SK-N-SH (cell line): ENCODE measurements at regions not wholly inside any gene's neighbourhood (a gene's known extent, or its start where the extent isn't known, plus 50 kb on each side); places are given as distances from the start of the nearest gene placed in this dataset.

Experiments
- CTCF ChIA-PET: fragments of 300-600, 350-600 bp; formaldehyde crosslinking; extraction: SDS; loops from one replicate; lab custom pipeline; 2021; lab: Yijun Ruan, JAX
- POLR2A ChIA-PET: fragments of 350-600 bp; sonication (Branson Sonifier 250); formaldehyde crosslinking; extraction: SDS; loops from one replicate; lab custom pipeline; 2020; ENCODE audit warnings: antibody characterized with exemption, inconsistent platforms; lab: Yijun Ruan, JAX
- DNase-seq: peaks from one replicate; pipeline ENCODE4 v3.0.0; 2012
- H2AFZ ChIP-seq: fragments of 200-600 bp; sonication (generic); 2 replicates; pipeline ENCODE4 v1.8.1; 2016; ENCODE audit warnings: antibody characterized with exemption, mild to moderate bottlenecking, low read depth
- H3F3A ChIP-seq: fragments of 200-600 bp; sonication (generic); replicated peaks from 2 replicates; pipeline ENCODE3; 2016; ENCODE audit warnings: antibody characterized with exemption, mild to moderate bottlenecking; ENCODE audit not compliant: insufficient read depth
- H3K27ac ChIP-seq, 2 experiments: fragments of 200-500 bp in 1 of 2; fragments of 200-600 bp in 1 of 2; sonication (Bioruptor generic) in 1 of 2; sonication (generic), shearing (Covaris generic) in 1 of 2; 2 replicates each; pipeline versions ENCODE4 v1.5.1 to v1.6.1; 2014 to 2016; ENCODE audit warnings: low read depth in 2 of 2, inconsistent platforms in 1 of 2, low read length in 1 of 2, mild to moderate bottlenecking in 1 of 2, mixed read lengths in 1 of 2
- H3K27me3 ChIP-seq: fragments of 200-600 bp; sonication (generic), shearing (Covaris generic); 2 replicates; pipeline ENCODE4 v1.6.1; 2016; ENCODE audit warnings: mixed run types; ENCODE audit not compliant: insufficient read depth
- H3K36me3 ChIP-seq, 2 experiments: fragments of 200-500 bp in 1 of 2; fragments of 200-600 bp in 1 of 2; sonication (Bioruptor generic) in 1 of 2; sonication (generic) in 1 of 2; replicated peaks in 1 of 2; 2 replicates each; pipeline versions ENCODE3 to v1.5.1; 2014 to 2016; ENCODE audit warnings: low read length in 1 of 2, mild to moderate bottlenecking in 1 of 2; ENCODE audit not compliant: insufficient read depth in 2 of 2, control insufficient read depth in 1 of 2
- H3K4me1 ChIP-seq, 2 experiments: fragments of 200-500 bp in 1 of 2; fragments of 200-600 bp in 1 of 2; sonication (Bioruptor generic) in 1 of 2; sonication (generic), shearing (Covaris generic) in 1 of 2; 2 replicates each; pipeline versions ENCODE4 v1.5.1 to v1.6.1; 2014 to 2016; ENCODE audit warnings: low read depth in 1 of 2, low read length in 1 of 2, mixed run types in 1 of 2; ENCODE audit not compliant: insufficient read depth in 2 of 2, control insufficient read depth in 1 of 2
- H3K4me2 ChIP-seq: fragments of 200-600 bp; sonication (generic), shearing (Covaris generic); 2 replicates; pipeline ENCODE4 v1.6.1; 2017; ENCODE audit warnings: mixed run types
- H3K4me3 ChIP-seq, 2 experiments: fragments of 200-500 bp in 1 of 2; fragments of 200-600 bp in 1 of 2; sonication (Bioruptor generic) in 1 of 2; sonication (generic), shearing (Covaris generic) in 1 of 2; 2 replicates each; pipeline versions ENCODE4 v1.5.1 to v1.8.1; 2014 to 2016; ENCODE audit warnings: low read depth in 2 of 2, inconsistent platforms in 1 of 2, low read length in 1 of 2, mild to moderate bottlenecking in 1 of 2, mixed read lengths in 1 of 2, moderate library complexity in 1 of 2
- H3K79me2 ChIP-seq: fragments of 200-600 bp; sonication (generic); 2 replicates; pipeline ENCODE4 v1.8.1; 2017; ENCODE audit warnings: mild to moderate bottlenecking; ENCODE audit not compliant: insufficient read depth
- H3K9ac ChIP-seq: fragments of 200-600 bp; sonication (generic); 2 replicates; pipeline ENCODE4 v1.6.1; 2017; ENCODE audit warnings: mixed run types
- H3K9me2 ChIP-seq: fragments of 200-600 bp; sonication (generic); 2 replicates; pipeline ENCODE4 v1.6.1; 2017; ENCODE audit warnings: mixed run types
- H3K9me3 ChIP-seq: fragments of 200-600 bp; sonication (generic); 2 replicates; pipeline ENCODE4 v1.6.1; 2017; ENCODE audit warnings: mixed run types, mild to moderate bottlenecking, moderate library complexity
- H4K20me1 ChIP-seq: fragments of 200-600 bp; sonication (generic); 2 replicates; pipeline ENCODE4 v1.6.1; 2017; ENCODE audit warnings: mild to moderate bottlenecking, mixed run types; ENCODE audit not compliant: insufficient read depth
- CHD2 ChIP-seq: fragments of 150-350 bp; IDR thresholded peaks from 2 replicates; pipeline ENCODE4 v1.6.1; 2018; ENCODE audit warnings: low read length; ENCODE audit not compliant: partially characterized antibody
- CTCF ChIP-seq: fragments of 200-600 bp; sonication (generic); IDR thresholded peaks from 2 replicates; pipeline ENCODE4 v1.6.1; 2017; ENCODE audit warnings: antibody characterized with exemption, mild to moderate bottlenecking, moderate library complexity
- EZH2phosphoT487 ChIP-seq: fragments of 200-600 bp; sonication (generic); IDR thresholded peaks from 2 replicates; pipeline ENCODE4 v1.6.1; 2017; ENCODE audit warnings: low read depth, mixed run types, mild to moderate bottlenecking, antibody characterized with exemption, moderate library complexity, borderline replicate concordance
- FOXM1 ChIP-seq: IDR thresholded peaks from 2 replicates; pipeline ENCODE4 v1.4.0; 2012; ENCODE audit warnings: low read depth, mild to moderate bottlenecking
- GABPA ChIP-seq: IDR thresholded peaks from 2 replicates; pipeline ENCODE4 v1.4.0; 2012; ENCODE audit warnings: low read depth, mild to moderate bottlenecking
- GATA2 ChIP-seq: sonication (generic); formaldehyde crosslinking; IDR thresholded peaks from 2 replicates; pipeline ENCODE4 v1.5.0; 2020; ENCODE audit warnings: mild to moderate bottlenecking, missing genetic modification reagents
- IRF3 ChIP-seq: fragments of 150-350 bp; IDR thresholded peaks from 2 replicates; pipeline ENCODE4 v1.6.1; 2016; ENCODE audit warnings: mild to moderate bottlenecking, low read depth, low read length
- JUND ChIP-seq: IDR thresholded peaks from 2 replicates; pipeline ENCODE4 v1.4.0; 2012
- MAX ChIP-seq: IDR thresholded peaks from 2 replicates; pipeline ENCODE4 v1.4.0; 2012; ENCODE audit warnings: low read depth
- MXI1 ChIP-seq: IDR thresholded peaks from 2 replicates; pipeline ENCODE4 v1.6.1; 2012; ENCODE audit warnings: mild to moderate bottlenecking, low read depth, low read length, improper control_type of control experiment
- PBX3 ChIP-seq: IDR thresholded peaks from 2 replicates; pipeline ENCODE4; 2012
- POLR2AphosphoS5 ChIP-seq: IDR thresholded peaks from 2 replicates; pipeline ENCODE4 v1.6.1; 2012; ENCODE audit warnings: low read depth, low read length
- RAD21 ChIP-seq: IDR thresholded peaks from 2 replicates; pipeline ENCODE4 v1.6.1; 2012; ENCODE audit warnings: mild to moderate bottlenecking, low read length
- RCOR1 ChIP-seq: fragments of 150-350 bp; IDR thresholded peaks from 2 replicates; pipeline ENCODE4 v1.6.1; 2017; ENCODE audit warnings: antibody characterized with exemption, low read length
- REST ChIP-seq: IDR thresholded peaks from 2 replicates; pipeline ENCODE4 v1.6.1; 2012; ENCODE audit warnings: mild to moderate bottlenecking, low read depth, low read length, moderate library complexity
- RFX5 ChIP-seq: IDR thresholded peaks from 2 replicates; pipeline ENCODE4 v1.6.1; 2012; ENCODE audit warnings: mild to moderate bottlenecking, improper control_type of control experiment, low read length
- SIN3A ChIP-seq: IDR thresholded peaks from 2 replicates; pipeline ENCODE4 v1.6.1; 2012; ENCODE audit warnings: low read depth, mild to moderate bottlenecking, low read length, moderate library complexity, borderline replicate concordance
- SMC3 ChIP-seq: IDR thresholded peaks from 2 replicates; pipeline ENCODE4 v1.6.1; 2012; ENCODE audit warnings: low read depth, low read length, improper control_type of control experiment
- TEAD4 ChIP-seq: IDR thresholded peaks from 2 replicates; pipeline ENCODE4 v1.4.0; 2012; ENCODE audit warnings: mild to moderate bottlenecking, borderline replicate concordance; ENCODE audit not compliant: insufficient read depth
- USF2 ChIP-seq: fragments of 150-350 bp; IDR thresholded peaks from 2 replicates; pipeline ENCODE4 v1.6.1; 2017; ENCODE audit warnings: antibody characterized with exemption, low read length, low read depth, borderline replicate concordance
- YY1 ChIP-seq: IDR thresholded peaks from 2 replicates; pipeline ENCODE4 v1.4.0; 2012; ENCODE audit warnings: low read depth, mild to moderate bottlenecking
- ZBTB33 ChIP-seq: IDR thresholded peaks from 2 replicates; pipeline ENCODE4 v1.4.0; 2012; ENCODE audit warnings: low read depth, borderline replicate concordance
- WGBS: methylation state at CpG from one replicate; pipeline ENCODE4 v1.1.6; 2017; ENCODE audit warnings: low lambda C conversion rate; 5-methylcytosine and 5-hydroxymethylcytosine counted together

GRCh38 chr5:173729079-173729765 is 112.8 kb upstream of the BOD1 start:
- Histone ChIP-seq H3K36me3 (no peaks in the 10 kb centered on the region), H3K9me2 (no peaks in the 10 kb centered on the region), H3K9me3 (no peaks in the 10 kb centered on the region), H3K4me3 (no peak overlapping the region), H3F3A (no peaks in the 10 kb centered on the region), H3K27ac (peak overlapping the region in 1 of 2 experiments; percentile 65; a peak in 2 of 4 replicates), H3K4me2 (no peak overlapping the region), H3K9ac (no peak overlapping the region), H3K79me2 (no peaks in the 10 kb centered on the region), H2AFZ (no peak overlapping the region), H3K4me1 (peaks cover 0 to 37% of the 10 kb centered on the region in 2 experiments; a peak in 1 of 4 replicates), H4K20me1 (no peaks in the 10 kb centered on the region), H3K27me3 (no peaks in the 10 kb centered on the region)
- no peak for DNase-seq
- CTCF ChIA-PET, result interaction anchor here (1.0 to 6.5 kb wide), 3 partner anchors 8 to 161 kb away, joined by 3 to 35 read pairs (median 5); no protein-coding TSS in a partner anchor
- POLR2A ChIA-PET, result interaction anchor here (0.9 to 3.7 kb wide), 4 partner anchors 8 to 234 kb away, joined by 3 to 10 read pairs (median 3); partner anchors contain the start of gene CPEB4
- whole genome bisulfite sequencing, result 42% methylated on average over 7 of the region's 10 CpGs
- TF ChIP-seq REST (no peak), YY1 (no peak), EZH2phosphoT487 (no peak), RCOR1 (peak; percentile 88), FOXM1 (no peak), MXI1 (no peak), USF2 (no peak), CHD2 (peak; percentile 73), GATA2 (peak; percentile 81), IRF3 (no peak), SIN3A (no peak), RAD21 (no peak; the same call in 1 of the 2 replicates), JUND (no peak), ZBTB33 (no peak), CTCF (no peak), GABPA (no peak), MAX (no peak), TEAD4 (no peak), POLR2AphosphoS5 (no peak), SMC3 (no peak), RFX5 (no peak), PBX3 (no peak)
